ENCODE measurements at regions not wholly inside any gene's neighbourhood (a gene's known extent, or its start where the extent isn't known, plus 50 kb on each side); places are given as distances from the start of the nearest gene placed in this dataset.

DNA sequence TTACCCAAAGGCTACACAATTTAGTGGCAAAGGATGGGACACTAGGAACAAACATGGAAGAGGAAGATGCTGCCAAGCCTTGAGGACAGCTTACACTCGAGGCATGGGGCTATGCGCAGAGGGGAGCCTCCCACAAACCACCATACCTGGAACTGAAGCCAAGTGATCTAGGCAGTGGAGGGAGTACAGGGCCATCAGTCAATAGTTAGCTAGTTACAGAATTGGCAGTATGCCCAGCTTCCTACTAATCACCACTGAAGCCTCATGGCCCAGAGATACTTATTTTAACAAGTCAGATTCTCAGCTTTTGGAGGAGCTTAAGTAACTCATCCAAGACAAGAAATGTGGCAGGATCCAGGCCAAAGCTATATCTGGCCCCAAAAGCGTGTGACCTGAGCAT, 226.6 kb upstream of the MOCS1 start:
- Mint-ChIP-seq H3K27ac (ENCODE audit: unreplicated experiment) (no peak overlapping the region), H3K4me3 (ENCODE audit: low read depth, unreplicated experiment) (no peak overlapping the region), H3K9me3 (ENCODE audit: low read depth, unreplicated experiment) (peaks cover 6% of the 10 kb centered on the region), H3K27me3 (ENCODE audit: unreplicated experiment) (peaks cover 4% of the 10 kb centered on the region), H3K4me1 (ENCODE audit: low read depth, unreplicated experiment) (no peaks in the 10 kb centered on the region), H3K36me3 (ENCODE audit: insufficient read depth, unreplicated experiment) (no peaks in the 10 kb centered on the region)
- no peak for TF ChIP-seq CTCF (IDR thresholded peaks at IDR 0.05; ENCODE audit: unreplicated experiment)
- CTCF ChIA-PET, result no interaction called here
- BruUV-seq (replicated peaks), result no TSS peak
- intact Hi-C loops (cut with micrococcal nuclease; ENCODE audit: unreplicated experiment), result no loop called here
- DNase-seq, result peak; percentile 6

DNA sequence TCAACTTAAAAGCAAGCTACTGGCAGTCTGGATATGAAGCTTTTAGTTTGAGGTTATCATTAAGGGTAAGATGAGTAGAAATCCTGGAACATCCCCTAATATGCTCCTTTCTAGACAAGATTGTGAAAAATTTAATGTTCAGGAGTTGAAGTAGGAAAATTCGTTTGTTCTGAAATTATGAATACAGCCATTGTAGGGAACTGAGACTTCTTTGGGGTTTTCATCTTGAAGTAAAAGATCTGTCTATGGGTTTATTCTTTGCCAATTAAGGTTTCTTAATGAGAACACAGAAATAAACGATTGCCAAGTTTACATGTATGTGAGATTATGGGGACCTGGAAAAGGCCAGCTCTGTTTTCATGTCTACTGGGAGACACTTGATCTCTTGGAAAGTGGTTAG, 225.6 kb upstream of the MOCS1 start:
- DNase-seq, result no peak
- intact Hi-C loops (cut with micrococcal nuclease; ENCODE audit: unreplicated experiment), result no loop called here
- no peak overlapping the region for H3K27ac Mint-ChIP-seq (ENCODE audit: unreplicated experiment)
- no peak overlapping the region for H3K4me3 Mint-ChIP-seq (ENCODE audit: low read depth, unreplicated experiment)
- CTCF ChIA-PET, result no interaction called here
- H3K9me3 Mint-ChIP-seq (ENCODE audit: low read depth, unreplicated experiment), result peaks cover 6% of the 10 kb centered on the region
- H3K36me3 Mint-ChIP-seq (ENCODE audit: insufficient read depth, unreplicated experiment), result no peaks in the 10 kb centered on the region
- TF ChIP-seq CTCF (IDR thresholded peaks at IDR 0.05; ENCODE audit: unreplicated experiment), result no peak
- BruUV-seq (replicated peaks), result no TSS peak
- H3K27me3 Mint-ChIP-seq (ENCODE audit: unreplicated experiment), result peaks cover 10% of the 10 kb centered on the region
- H3K4me1 Mint-ChIP-seq (ENCODE audit: low read depth, unreplicated experiment), result no peaks in the 10 kb centered on the region

- CTCF ChIA-PET, result no interaction called here
- DNase-seq, result no peak
- no TSS peak for BruUV-seq (replicated peaks)
- H3K4me3 Mint-ChIP-seq (ENCODE audit: low read depth, unreplicated experiment), result no peak overlapping the region
- intact Hi-C loops (cut with micrococcal nuclease; ENCODE audit: unreplicated experiment), result no loop called here
- peaks cover 11% of the 10 kb centered on the region for H3K9me3 Mint-ChIP-seq (ENCODE audit: low read depth, unreplicated experiment)
- H3K4me1 Mint-ChIP-seq (ENCODE audit: low read depth, unreplicated experiment), result no peaks in the 10 kb centered on the region
- no peak for TF ChIP-seq CTCF (IDR thresholded peaks at IDR 0.05; ENCODE audit: unreplicated experiment)
- peaks cover 24% of the 10 kb centered on the region for H3K27me3 Mint-ChIP-seq (ENCODE audit: unreplicated experiment)
- H3K36me3 Mint-ChIP-seq (ENCODE audit: insufficient read depth, unreplicated experiment), result no peaks in the 10 kb centered on the region
- no peak overlapping the region for H3K27ac Mint-ChIP-seq (ENCODE audit: unreplicated experiment)
Observed at GRCh38 chr6:40152701-40153436, 218.6 kb upstream of the MOCS1 start.

DNA sequence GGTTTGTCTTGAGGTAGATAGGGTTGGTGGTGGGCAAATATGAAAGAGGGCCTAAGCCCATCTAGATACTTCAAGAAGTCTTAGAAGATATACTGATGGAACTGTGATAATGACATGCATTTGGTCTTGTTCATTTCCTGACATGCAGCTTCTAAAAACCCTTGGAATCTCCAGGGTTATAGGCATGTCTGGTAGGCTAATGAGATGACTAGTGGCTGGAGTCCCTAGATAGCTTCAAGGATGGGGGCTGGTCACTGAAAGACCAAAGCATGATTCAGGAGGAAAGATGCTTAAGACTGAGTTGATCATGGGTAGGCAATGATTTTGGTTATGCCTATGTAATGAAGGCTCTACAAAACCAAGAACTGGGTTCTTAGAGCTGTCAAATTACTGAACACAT, 217.9 kb upstream of the MOCS1 start:
- Mint-ChIP-seq H3K36me3 (ENCODE audit: insufficient read depth, unreplicated experiment) (no peaks in the 10 kb centered on the region), H3K4me3 (ENCODE audit: low read depth, unreplicated experiment) (no peak overlapping the region), H3K27ac (ENCODE audit: unreplicated experiment) (no peak overlapping the region), H3K4me1 (ENCODE audit: low read depth, unreplicated experiment) (no peaks in the 10 kb centered on the region), H3K9me3 (ENCODE audit: low read depth, unreplicated experiment) (peaks cover 10% of the 10 kb centered on the region), H3K27me3 (ENCODE audit: unreplicated experiment) (peaks cover 24% of the 10 kb centered on the region)
- CTCF ChIA-PET, result no interaction called here
- DNase-seq, result no peak
- TF ChIP-seq CTCF (IDR thresholded peaks at IDR 0.05; ENCODE audit: unreplicated experiment), result no peak
- BruUV-seq (replicated peaks), result no TSS peak
- intact Hi-C loops (cut with micrococcal nuclease; ENCODE audit: unreplicated experiment), result no loop called here
